ENCODE measurements at regions not wholly inside any gene's neighbourhood (a gene's known extent, or its start where the extent isn't known, plus 50 kb on each side); places are given as distances from the start of the nearest gene placed in this dataset.

GRCh38 chr4:24433515-24434214 lies 150.7 kb downstream of the DHX15 start:
- Histone ChIP-seq H3K9me3 (no peaks in the 10 kb centered on the region), H3K4me1 (no peaks in the 10 kb centered on the region), H3K27me3 (no peaks in the 10 kb centered on the region), H3K36me3 (no peaks in the 10 kb centered on the region), H3K4me3 (no peak overlapping the region), H3K27ac (no peak overlapping the region)
- no peak for DNase-seq (ENCODE audit: low spot score in 2 of 2)
- intact Hi-C loops (cut with DNase I; ENCODE audit: low total_unique reads): no loop called here
- no peak for TF ChIP-seq POLR2AphosphoS5 (IDR thresholded peaks at IDR 0.05)

GRCh38 chr4:24428850-24429249 lies 155.5 kb downstream of the DHX15 start:
- Histone ChIP-seq H3K9me3 (no peaks in the 10 kb centered on the region), H3K27me3 (no peaks in the 10 kb centered on the region), H3K36me3 (no peaks in the 10 kb centered on the region), H3K4me3 (no peak overlapping the region), H3K4me1 (no peaks in the 10 kb centered on the region), H3K27ac (no peak overlapping the region)
- intact Hi-C loops (cut with DNase I; ENCODE audit: low total_unique reads): no loop called here
- no peak for TF ChIP-seq POLR2A (IDR thresholded peaks at IDR 0.05)
- no peak for TF ChIP-seq CTCF (IDR thresholded peaks at IDR 0.05)
- no peak for TF ChIP-seq POLR2AphosphoS5 (IDR thresholded peaks at IDR 0.05)
- DNase-seq (ENCODE audit: low spot score in 2 of 2): no peak

- Histone ChIP-seq H3K4me1 (no peaks in the 10 kb centered on the region), H3K4me3 (no peak overlapping the region), H3K27ac (no peak overlapping the region), H3K27me3 (no peaks in the 10 kb centered on the region), H3K9me3 (no peaks in the 10 kb centered on the region), H3K36me3 (no peaks in the 10 kb centered on the region)
- no peak for TF ChIP-seq POLR2AphosphoS5 (IDR thresholded peaks at IDR 0.05)
- TF ChIP-seq POLR2A (IDR thresholded peaks at IDR 0.05): no peak
- TF ChIP-seq CTCF (IDR thresholded peaks at IDR 0.05): no peak
- intact Hi-C loops (cut with DNase I; ENCODE audit: low total_unique reads): no loop called here
- no peak for DNase-seq (ENCODE audit: low spot score in 2 of 2)
Measured at GRCh38 chr4:24426557-24426956, 157.8 kb downstream of the DHX15 start.

- Histone ChIP-seq H3K9me3 (no peaks in the 10 kb centered on the region), H3K4me3 (no peak overlapping the region), H3K27ac (no peak overlapping the region), H3K4me1 (no peaks in the 10 kb centered on the region), H3K36me3 (no peaks in the 10 kb centered on the region), H3K27me3 (no peaks in the 10 kb centered on the region)
- intact Hi-C loops (cut with DNase I; ENCODE audit: low total_unique reads): no loop called here
- TF ChIP-seq CTCF (IDR thresholded peaks at IDR 0.05) (no peak), POLR2AphosphoS5 (IDR thresholded peaks at IDR 0.05) (no peak), POLR2A (IDR thresholded peaks at IDR 0.05) (no peak)
- DNase-seq (ENCODE audit: low spot score in 2 of 2): no peak
Measured at GRCh38 chr4:24425863-24426262, 158.5 kb downstream of the DHX15 start.

DNA sequence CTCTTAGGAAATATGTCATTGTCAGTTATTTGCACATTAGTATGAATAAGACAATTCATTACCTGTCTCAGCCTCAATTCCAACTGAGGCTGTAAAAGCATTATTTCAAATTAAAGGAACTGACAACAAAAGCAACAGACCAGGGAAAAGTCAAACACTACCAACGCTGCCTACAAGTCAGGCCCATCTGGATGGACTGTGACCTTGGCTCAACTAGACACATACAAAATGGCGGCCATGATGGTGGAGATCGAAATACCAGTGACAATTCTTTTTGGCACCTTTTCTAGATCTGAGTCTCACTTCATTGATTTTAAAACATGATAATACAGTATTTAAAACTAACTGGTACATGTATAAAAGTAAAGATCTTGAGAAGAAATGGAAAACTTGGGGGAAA lies 160.7 kb downstream of the DHX15 start:
- TF ChIP-seq CTCF (IDR thresholded peaks at IDR 0.05) (no peak), POLR2AphosphoS5 (IDR thresholded peaks at IDR 0.05) (no peak), POLR2A (IDR thresholded peaks at IDR 0.05) (no peak)
- intact Hi-C loops (cut with DNase I; ENCODE audit: low total_unique reads): no loop called here

More for the DNA sequence above, 160.7 kb downstream of the DHX15 start:
- Histone ChIP-seq H3K27ac (no peak overlapping the region), H3K9me3 (no peaks in the 10 kb centered on the region), H3K36me3 (no peaks in the 10 kb centered on the region), H3K4me1 (no peaks in the 10 kb centered on the region), H3K27me3 (no peaks in the 10 kb centered on the region), H3K4me3 (no peak overlapping the region)
- no peak for DNase-seq (ENCODE audit: low spot score in 2 of 2)
